KMS-11 (cell line): ENCODE measurements at regions not wholly inside any gene's neighbourhood (a gene's known extent, or its start where the extent isn't known, plus 50 kb on each side); places are given as distances from the start of the nearest gene placed in this dataset.

Experiments used
- H2AFZ ChIP-seq: fragments of 200-600 bp; sonication (generic); 2 replicates; pipeline ENCODE4 v1.6.1; 2016; ENCODE audit warnings: antibody characterized with exemption, mixed run types, low read depth
- H3K27ac ChIP-seq: fragments of 200-600 bp; sonication (generic); 2 replicates; pipeline ENCODE4 v1.6.1; 2016; ENCODE audit warnings: mild to moderate bottlenecking, mixed run types
- H3K27me3 ChIP-seq: fragments of 200-600 bp; sonication (generic); 2 replicates; pipeline ENCODE4 v1.6.1; 2017; ENCODE audit warnings: mild to moderate bottlenecking, low read depth, mixed run types, moderate library complexity; ENCODE audit not compliant: insufficient read depth
- H3K36me3 ChIP-seq: fragments of 200-600 bp; sonication (generic); 2 replicates; pipeline ENCODE4 v1.6.1; 2017; ENCODE audit warnings: mild to moderate bottlenecking, mixed run types; ENCODE audit not compliant: insufficient read depth
- H3K4me1 ChIP-seq: fragments of 200-600 bp; sonication (generic); 2 replicates; pipeline ENCODE4 v1.6.1; 2016; ENCODE audit warnings: mild to moderate bottlenecking, low read depth, mixed run types; ENCODE audit not compliant: poor library complexity, severe bottlenecking
- H3K4me2 ChIP-seq: fragments of 200-600 bp; sonication (generic); 2 replicates; pipeline ENCODE4 v1.7.0; 2016; ENCODE audit warnings: mild to moderate bottlenecking, mixed run types
- H3K4me3 ChIP-seq: fragments of 200-600 bp; sonication (generic); IDR thresholded peaks from 2 replicates; pipeline ENCODE4 v1.6.1; 2017; ENCODE audit warnings: low read depth, low read length, mixed read lengths; ENCODE audit not compliant: insufficient read depth
- H3K79me2 ChIP-seq: fragments of 200-600 bp; sonication (generic); 2 replicates; pipeline ENCODE4 v1.6.1; 2016; ENCODE audit warnings: low read depth, mixed run types; ENCODE audit not compliant: insufficient read depth
- H3K9ac ChIP-seq: fragments of 200-600 bp; sonication (generic); 2 replicates; pipeline ENCODE4 v1.6.1; 2016; ENCODE audit warnings: mild to moderate bottlenecking, mixed run types
- H4K20me1 ChIP-seq: fragments of 200-600 bp; sonication (generic); 2 replicates; pipeline ENCODE4 v1.6.1; 2016; ENCODE audit warnings: mild to moderate bottlenecking, mixed run types; ENCODE audit not compliant: insufficient read depth
- CTCF ChIP-seq: fragments of 200-600 bp; sonication (generic); conservative IDR thresholded peaks from 2 replicates; pipeline ENCODE4 v1.6.1; 2017; ENCODE audit warnings: low read depth, mild to moderate bottlenecking, antibody characterized with exemption, low read length, moderate library complexity, mixed read lengths

- H4K20me1 ChIP-seq: no peaks in the 10 kb centered on the region
- peaks cover 20% of the 10 kb centered on the region for H3K4me1 ChIP-seq
- no peak for TF ChIP-seq CTCF
- H3K9ac ChIP-seq: no peak overlapping the region
- H3K36me3 ChIP-seq: no peaks in the 10 kb centered on the region
- no peak overlapping the region for H3K27ac ChIP-seq
- H3K27me3 ChIP-seq: no peaks in the 10 kb centered on the region
- no peak overlapping the region for H2AFZ ChIP-seq
- no peaks in the 10 kb centered on the region for H3K79me2 ChIP-seq
- H3K4me2 ChIP-seq: no peak overlapping the region
- no peak overlapping the region for H3K4me3 ChIP-seq
Measured at GRCh38 chr1:234932106-234932505, 196.5 kb downstream of the TOMM20 start.

GRCh38 chr1:234931404-234931973 is 197.1 kb downstream of the TOMM20 start:
- TF ChIP-seq CTCF: no peak
- Histone ChIP-seq H3K4me1 (peaks cover 24% of the 10 kb centered on the region), H3K4me3 (no peak overlapping the region), H3K79me2 (no peaks in the 10 kb centered on the region), H3K9ac (no peak overlapping the region), H3K36me3 (no peaks in the 10 kb centered on the region), H4K20me1 (no peaks in the 10 kb centered on the region), H3K4me2 (no peak overlapping the region), H3K27ac (no peak overlapping the region), H2AFZ (no peak overlapping the region), H3K27me3 (no peaks in the 10 kb centered on the region)

- Histone ChIP-seq H3K27me3 (no peaks in the 10 kb centered on the region), H4K20me1 (no peaks in the 10 kb centered on the region), H3K4me1 (peaks cover 39% of the 10 kb centered on the region), H3K79me2 (no peaks in the 10 kb centered on the region), H3K4me3 (no peak overlapping the region), H2AFZ (no peak overlapping the region), H3K36me3 (no peaks in the 10 kb centered on the region), H3K9ac (no peak overlapping the region), H3K4me2 (no peak overlapping the region), H3K27ac (no peak overlapping the region)
- no peak for TF ChIP-seq CTCF
Measured at GRCh38 chr1:234929369-234929768, 199.3 kb downstream of the TOMM20 start.

GRCh38 chr1:234928642-234929041 is 200.0 kb downstream of the TOMM20 start:
- TF ChIP-seq CTCF: no peak
- Histone ChIP-seq H3K27ac (no peak overlapping the region), H3K4me1 (peaks cover 39% of the 10 kb centered on the region)

More at GRCh38 chr1:234928642-234929041, 200.0 kb downstream of the TOMM20 start:
- no peaks in the 10 kb centered on the region for H3K36me3 ChIP-seq
- no peak overlapping the region for H2AFZ ChIP-seq
- H3K27me3 ChIP-seq: no peaks in the 10 kb centered on the region
- no peak overlapping the region for H3K4me2 ChIP-seq
- no peaks in the 10 kb centered on the region for H4K20me1 ChIP-seq
- H3K79me2 ChIP-seq: no peaks in the 10 kb centered on the region
- H3K9ac ChIP-seq: no peak overlapping the region
- no peak overlapping the region for H3K4me3 ChIP-seq
